Stimulated activated CD4-positive, alpha-beta T cell treated with anti-CD3 and anti-CD28 coated beads, Interleukin-4, amount 100 ng/mL, for 48 hours (primary cell): ENCODE measurements at regions not wholly inside any gene's neighbourhood (a gene's known extent, or its start where the extent isn't known, plus 50 kb on each side); places are given as distances from the start of the nearest gene placed in this dataset.
"Not testable (repeated sequence)": the region's sequence is repeated elsewhere in the genome, so short reads cannot be mapped to it uniquely, and the experiment has no call there.

ENCODE experiments used
- DNase-seq, 2 donors: peaks; one replicate each; pipeline ENCODE4 v3.0.0-alpha.2; 2020; ENCODE audit warnings: low read depth in 2 of 2

- no peak for DNase-seq
These were observed 574.7 kb upstream of the SEMA6A start for GRCh38 chr5:117149312-117149711.

GRCh38 chr5:117144086-117144485, 569.5 kb upstream of the SEMA6A start:
- no peak for DNase-seq

DNA sequence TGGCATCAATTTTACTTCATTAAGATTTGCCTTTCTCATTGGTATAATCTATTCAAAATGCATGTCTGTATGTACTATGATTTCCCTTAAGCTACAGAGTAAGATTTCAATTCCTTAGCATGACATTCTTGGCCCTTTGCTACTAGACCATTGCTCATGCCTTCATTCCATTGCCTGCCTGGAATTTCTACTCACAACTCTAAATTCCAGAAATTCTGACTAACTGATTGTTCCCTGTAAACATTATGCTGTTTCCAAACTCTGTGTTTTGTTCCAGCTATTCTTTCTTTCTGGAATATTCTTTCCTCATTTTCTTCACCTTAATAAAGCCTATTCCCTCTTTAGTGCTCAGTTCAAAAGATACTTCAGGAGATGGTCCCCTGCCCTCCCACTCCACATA, 568.8 kb upstream of the SEMA6A start:
- no peak for DNase-seq

DNA sequence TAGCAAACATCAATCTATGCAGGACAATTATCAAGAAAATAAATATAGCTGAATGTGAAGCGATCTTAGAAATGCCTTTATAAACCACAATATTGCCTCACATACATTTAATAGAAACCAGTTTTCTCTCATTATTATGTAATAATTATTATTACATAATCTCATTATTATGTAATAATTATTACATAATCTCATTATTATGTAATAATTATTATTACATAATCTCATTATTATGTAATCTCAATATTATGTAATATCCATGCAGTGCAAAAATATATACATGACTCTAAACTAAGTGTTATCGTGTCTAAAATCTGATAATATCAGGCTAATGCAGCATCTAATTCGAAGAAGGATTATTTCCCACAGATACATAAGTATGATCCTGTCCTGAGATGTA, 563.9 kb upstream of the SEMA6A start:
- DNase-seq = no peak

- DNase-seq = no peak
These were observed 561.2 kb upstream of the SEMA6A start for GRCh38 chr5:117135851-117136250.

DNA sequence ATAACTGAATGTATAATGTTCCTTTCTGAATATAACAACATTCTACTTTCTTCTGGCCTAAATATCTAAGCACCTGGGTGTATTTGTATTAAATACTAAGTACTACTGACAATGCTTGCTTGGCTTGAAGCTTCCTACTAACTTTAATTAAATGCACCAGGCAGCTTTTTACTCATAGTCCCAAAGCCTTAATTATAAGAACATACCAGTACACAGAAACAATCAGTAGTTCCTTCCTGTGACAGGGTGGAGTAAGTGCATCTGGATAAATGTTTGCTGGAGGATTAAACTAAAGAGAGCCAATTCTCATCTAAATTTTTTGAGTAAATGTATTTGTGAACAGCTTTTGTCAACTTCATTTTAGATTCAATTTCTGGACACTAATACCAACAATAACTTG, 558.6 kb upstream of the SEMA6A start:
- no peak for DNase-seq

DNA sequence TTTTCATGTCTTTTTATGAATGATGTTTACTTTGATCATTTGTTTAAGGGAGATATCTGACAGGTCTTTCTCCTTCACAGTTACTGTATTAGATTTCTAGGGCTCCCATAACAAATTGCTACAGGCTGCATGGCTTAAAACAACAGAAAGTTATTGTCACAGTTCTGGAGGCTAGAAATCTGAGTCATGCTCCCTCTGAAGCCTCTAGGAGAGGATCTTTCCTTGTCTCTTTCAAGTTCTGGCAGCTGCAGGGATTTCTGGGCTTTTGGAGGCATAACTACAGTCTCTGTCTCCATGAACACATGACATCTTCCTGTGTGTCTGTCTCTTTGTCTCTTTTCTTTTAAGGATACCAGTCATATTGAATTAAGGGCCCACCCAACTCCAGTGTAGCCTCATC, 557.3 kb upstream of the SEMA6A start:
- no peak for DNase-seq

GRCh38 chr5:117131048-117131679, 556.5 kb upstream of the SEMA6A start:
- DNase-seq = no peak

- no peak for DNase-seq
These were observed 543.9 kb upstream of the SEMA6A start for GRCh38 chr5:117118499-117118898.

- DNase-seq = not testable (repeated sequence)
These were observed 542.7 kb upstream of the SEMA6A start for GRCh38 chr5:117117314-117117713.

- DNase-seq = no peak
These were observed 535.9 kb upstream of the SEMA6A start for GRCh38 chr5:117110548-117110947.

DNA sequence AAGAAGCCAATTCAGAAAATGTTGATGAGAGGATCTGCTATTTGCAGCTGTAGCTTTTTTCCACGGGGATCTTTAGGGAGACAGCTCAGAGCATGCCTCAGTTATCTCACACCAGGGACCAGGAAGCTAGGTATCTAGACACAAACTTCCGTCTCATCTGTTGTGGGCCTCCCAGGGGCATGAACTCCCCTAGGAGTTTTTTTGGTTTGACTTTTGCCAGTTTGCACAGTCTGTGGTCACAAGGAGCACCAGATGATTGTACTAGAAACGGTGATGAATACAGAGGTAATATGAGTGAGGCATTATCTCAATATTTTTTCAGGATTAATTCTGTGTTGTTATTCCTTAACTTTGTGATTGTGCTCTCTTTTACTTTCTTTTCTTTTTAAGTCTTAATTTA, 533.2 kb upstream of the SEMA6A start:
- no peak for DNase-seq

GRCh38 chr5:117103703-117104102, 529.1 kb upstream of the SEMA6A start:
- no peak for DNase-seq

DNA sequence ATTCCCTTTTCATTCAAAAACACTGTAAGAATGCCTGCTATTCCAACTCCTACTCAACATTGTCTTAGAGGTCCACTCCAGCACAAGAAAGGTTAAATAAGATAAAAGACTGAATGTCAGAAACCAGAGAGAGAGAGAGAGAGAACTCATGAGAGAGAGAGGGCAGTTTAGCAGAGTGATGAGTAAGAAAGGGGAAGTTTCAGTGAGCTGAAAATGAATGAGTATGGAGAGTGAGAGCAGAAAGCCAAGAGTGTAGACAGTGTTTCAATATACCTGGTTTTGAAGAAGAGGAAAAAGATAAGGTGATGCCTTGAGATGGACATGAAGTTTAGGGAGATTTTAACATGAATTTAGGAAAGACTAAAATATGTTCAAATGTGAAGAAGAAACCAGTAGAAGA, 528.0 kb upstream of the SEMA6A start:
- no peak for DNase-seq

DNA sequence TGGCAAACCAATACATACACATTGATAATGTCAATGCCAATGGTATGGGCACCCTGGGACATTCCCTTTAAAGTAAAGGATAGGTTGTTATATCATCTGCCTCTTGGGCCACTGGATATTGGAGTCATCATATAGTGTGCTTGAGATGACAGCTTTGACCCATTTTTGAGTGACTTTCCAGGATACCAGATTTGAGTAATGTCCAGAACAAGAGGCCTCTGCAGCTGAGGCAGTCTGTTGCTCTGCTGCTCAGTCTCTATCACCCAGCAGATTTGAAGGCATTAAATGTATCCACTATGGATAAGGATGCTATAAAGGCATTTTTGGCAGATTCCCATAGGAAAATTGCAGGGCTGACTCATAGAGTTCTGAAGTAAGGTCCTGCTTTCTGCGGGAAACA, 525.6 kb upstream of the SEMA6A start:
- DNase-seq = no peak

GRCh38 chr5:117098094-117098493, 523.5 kb upstream of the SEMA6A start:
- no peak for DNase-seq

DNA sequence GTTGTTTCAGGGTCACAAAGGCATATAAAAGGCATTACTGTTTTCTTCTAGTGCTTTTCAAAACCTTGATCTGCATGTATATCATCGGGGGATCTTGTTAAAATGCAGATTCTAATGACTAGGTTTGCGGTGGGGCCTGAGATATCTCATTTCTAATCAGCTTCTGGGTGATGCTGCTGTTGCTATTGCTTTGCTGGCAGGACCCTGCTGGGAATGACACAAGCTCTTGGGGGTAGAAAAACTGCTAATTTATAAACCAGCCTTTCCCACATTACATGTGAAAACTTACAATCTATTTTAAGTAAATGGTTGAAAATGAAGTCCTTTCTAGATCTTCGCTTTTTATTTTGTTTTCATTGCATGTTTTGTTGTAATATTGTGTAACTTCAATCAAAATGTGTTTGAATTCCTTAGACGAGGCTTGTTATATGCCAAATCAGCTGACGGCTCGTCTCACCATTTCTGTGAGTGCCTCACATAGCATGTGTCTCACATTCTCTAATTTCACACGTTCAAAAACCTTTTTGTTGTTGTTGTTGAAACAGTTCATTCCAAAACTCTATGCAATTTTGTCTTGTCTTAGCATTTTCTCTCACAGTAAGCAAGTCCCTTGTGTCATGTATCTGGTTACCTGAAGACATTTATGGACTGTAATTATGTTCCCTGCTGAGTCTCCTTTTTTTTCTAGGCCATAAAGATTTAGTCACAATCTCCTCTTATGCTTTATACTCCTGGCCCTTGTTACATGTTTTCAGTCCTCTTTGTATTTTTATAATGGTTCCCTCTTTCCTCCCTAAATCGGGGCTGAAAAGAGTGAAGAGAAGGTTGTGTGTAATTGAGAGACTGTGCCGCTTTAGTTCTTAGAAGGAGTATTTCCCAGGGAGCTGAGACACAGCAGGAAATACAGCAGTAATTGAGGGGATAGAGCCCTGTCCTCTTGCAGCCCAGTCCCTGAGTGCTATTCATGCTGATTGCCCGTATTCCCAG, 521.0 kb upstream of the SEMA6A start:
- DNase-seq = no peak

GRCh38 chr5:117094114-117094815, 519.6 kb upstream of the SEMA6A start:
- no peak for DNase-seq

GRCh38 chr5:117093653-117094052, 519.0 kb upstream of the SEMA6A start:
- DNase-seq = no peak

DNA sequence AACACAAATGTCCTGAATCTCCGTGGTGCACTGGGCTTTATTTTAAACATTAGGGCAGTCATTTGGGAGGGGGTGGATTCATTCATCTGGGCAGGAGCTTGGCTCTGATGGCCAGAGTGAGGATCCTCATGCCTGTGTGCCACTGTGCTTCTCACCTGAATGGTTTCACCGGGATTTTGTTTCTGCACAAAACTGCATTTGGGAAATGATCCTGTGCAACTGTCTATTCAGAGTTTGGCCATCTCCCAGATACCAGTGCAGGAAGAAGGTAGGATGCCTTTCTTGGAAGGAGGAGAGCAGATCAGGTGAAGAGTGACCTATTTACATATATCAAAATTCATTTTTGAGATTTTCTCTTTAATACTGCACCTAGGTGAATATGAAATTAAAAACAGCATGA, 514.4 kb upstream of the SEMA6A start:
- no peak for DNase-seq

- no peak for DNase-seq
These were observed 513.6 kb upstream of the SEMA6A start for GRCh38 chr5:117088176-117088575.

- no peak for DNase-seq
These were observed 509.4 kb upstream of the SEMA6A start for GRCh38 chr5:117084067-117084466.

GRCh38 chr5:117082977-117083376, 508.4 kb upstream of the SEMA6A start:
- no peak for DNase-seq
